ENCODE measurements at regions not wholly inside any gene's neighbourhood (a gene's known extent, or its start where the extent isn't known, plus 50 kb on each side); places are given as distances from the start of the nearest gene placed in this dataset.

DNA sequence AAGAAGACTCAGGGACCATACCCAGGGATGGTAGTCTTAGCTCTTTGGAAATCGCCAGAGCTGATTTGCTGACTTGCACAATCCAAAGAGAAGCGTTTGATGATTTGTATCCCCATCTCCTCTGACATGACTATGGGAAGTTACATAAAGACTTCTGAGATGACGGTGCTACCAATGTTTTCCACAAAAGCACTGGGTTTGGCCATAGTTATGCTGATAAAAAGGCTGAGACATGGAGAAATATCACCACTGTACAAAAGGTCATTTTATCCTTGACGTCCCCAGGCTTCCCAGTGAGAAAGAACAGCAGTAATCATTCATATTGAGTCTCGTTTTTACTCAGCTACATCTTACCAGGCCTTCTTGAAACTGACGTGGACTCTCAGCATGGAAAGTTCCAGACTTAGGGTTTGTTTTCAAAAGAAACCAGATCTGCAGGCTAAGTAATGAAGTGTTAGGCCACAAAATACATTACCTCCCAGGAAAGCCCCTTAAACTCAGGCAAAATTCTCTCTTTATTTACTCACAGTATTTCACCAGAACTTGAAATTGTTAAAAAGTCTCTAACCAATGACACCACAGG lies 370.3 kb upstream of the JARID2 start (continued):
- TF ChIP-seq, protein P1, sequence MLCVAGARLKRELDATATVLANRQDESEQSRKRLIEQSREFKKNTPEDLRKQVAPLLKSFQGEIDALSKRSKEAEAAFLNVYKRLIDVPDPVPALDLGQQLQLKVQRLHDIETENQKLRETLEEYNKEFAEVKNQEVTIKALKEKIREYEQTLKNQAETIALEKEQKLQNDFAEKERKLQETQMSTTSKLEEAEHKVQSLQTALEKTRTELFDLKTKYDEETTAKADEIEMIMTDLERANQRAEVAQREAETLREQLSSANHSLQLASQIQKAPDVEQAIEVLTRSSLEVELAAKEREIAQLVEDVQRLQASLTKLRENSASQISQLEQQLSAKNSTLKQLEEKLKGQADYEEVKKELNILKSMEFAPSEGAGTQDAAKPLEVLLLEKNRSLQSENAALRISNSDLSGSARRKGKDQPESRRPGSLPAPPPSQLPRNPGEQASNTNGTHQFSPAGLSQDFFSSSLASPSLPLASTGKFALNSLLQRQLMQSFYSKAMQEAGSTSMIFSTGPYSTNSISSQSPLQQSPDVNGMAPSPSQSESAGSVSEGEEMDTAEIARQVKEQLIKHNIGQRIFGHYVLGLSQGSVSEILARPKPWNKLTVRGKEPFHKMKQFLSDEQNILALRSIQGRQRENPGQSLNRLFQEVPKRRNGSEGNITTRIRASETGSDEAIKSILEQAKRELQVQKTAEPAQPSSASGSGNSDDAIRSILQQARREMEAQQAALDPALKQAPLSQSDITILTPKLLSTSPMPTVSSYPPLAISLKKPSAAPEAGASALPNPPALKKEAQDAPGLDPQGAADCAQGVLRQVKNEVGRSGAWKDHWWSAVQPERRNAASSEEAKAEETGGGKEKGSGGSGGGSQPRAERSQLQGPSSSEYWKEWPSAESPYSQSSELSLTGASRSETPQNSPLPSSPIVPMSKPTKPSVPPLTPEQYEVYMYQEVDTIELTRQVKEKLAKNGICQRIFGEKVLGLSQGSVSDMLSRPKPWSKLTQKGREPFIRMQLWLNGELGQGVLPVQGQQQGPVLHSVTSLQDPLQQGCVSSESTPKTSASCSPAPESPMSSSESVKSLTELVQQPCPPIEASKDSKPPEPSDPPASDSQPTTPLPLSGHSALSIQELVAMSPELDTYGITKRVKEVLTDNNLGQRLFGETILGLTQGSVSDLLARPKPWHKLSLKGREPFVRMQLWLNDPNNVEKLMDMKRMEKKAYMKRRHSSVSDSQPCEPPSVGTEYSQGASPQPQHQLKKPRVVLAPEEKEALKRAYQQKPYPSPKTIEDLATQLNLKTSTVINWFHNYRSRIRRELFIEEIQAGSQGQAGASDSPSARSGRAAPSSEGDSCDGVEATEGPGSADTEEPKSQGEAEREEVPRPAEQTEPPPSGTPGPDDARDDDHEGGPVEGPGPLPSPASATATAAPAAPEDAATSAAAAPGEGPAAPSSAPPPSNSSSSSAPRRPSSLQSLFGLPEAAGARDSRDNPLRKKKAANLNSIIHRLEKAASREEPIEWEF (IDR thresholded peaks at IDR 0.05; ENCODE audit: insufficient replicate concordance, low read depth, low read length) = peak; percentile 5
- TF ChIP-seq TCF12 (IDR thresholded peaks at IDR 0.05; ENCODE audit: low read depth, low read length) = peak; percentile 52; the same call in 1 of the 2 replicates
- no peak for TF ChIP-seq KDM1A (IDR thresholded peaks at IDR 0.05; ENCODE audit: borderline replicate concordance)
- TF ChIP-seq, protein P2, sequence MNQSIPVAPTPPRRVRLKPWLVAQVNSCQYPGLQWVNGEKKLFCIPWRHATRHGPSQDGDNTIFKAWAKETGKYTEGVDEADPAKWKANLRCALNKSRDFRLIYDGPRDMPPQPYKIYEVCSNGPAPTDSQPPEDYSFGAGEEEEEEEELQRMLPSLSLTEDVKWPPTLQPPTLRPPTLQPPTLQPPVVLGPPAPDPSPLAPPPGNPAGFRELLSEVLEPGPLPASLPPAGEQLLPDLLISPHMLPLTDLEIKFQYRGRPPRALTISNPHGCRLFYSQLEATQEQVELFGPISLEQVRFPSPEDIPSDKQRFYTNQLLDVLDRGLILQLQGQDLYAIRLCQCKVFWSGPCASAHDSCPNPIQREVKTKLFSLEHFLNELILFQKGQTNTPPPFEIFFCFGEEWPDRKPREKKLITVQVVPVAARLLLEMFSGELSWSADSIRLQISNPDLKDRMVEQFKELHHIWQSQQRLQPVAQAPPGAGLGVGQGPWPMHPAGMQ (IDR thresholded peaks at IDR 0.05; ENCODE audit: borderline replicate concordance) = no peak
- peak; percentile 77 for TF ChIP-seq NBN (IDR thresholded peaks at IDR 0.05)
- TF ChIP-seq CTCF (IDR thresholded peaks at IDR 0.05 in 2 of 3, conservative IDR thresholded peaks at IDR 0.05 in 1 of 3; ENCODE audit: control insufficient read depth in 2 of 3, extremely low read depth in 1 of 3, insufficient read depth in 1 of 3, low read depth in 3 of 3, low read length in 3 of 3) = no peak
- TF ChIP-seq PBX3 (IDR thresholded peaks at IDR 0.05; ENCODE audit: insufficient replicate concordance, low read depth, low read length) = peak; percentile 19
- no peak for TF ChIP-seq NFXL1 (IDR thresholded peaks at IDR 0.05; ENCODE audit: borderline replicate concordance)
- no peak for TF ChIP-seq NR2C2 (IDR thresholded peaks at IDR 0.05; ENCODE audit: borderline replicate concordance, control insufficient read depth, insufficient read length, low read depth)
- TF ChIP-seq SPI1 (IDR thresholded peaks at IDR 0.05; ENCODE audit: borderline replicate concordance, insufficient read depth, low read depth, low read length) = no peak
- no peak for TF ChIP-seq NKRF (conservative IDR thresholded peaks at IDR 0.05)
- peak; percentile 99 for TF ChIP-seq IKZF2 (IDR thresholded peaks at IDR 0.05)
- TF ChIP-seq ZZZ3 (IDR thresholded peaks at IDR 0.05; ENCODE audit: control insufficient read depth, insufficient read length, low read depth) = no peak
- TF ChIP-seq POLR2A (IDR thresholded peaks at IDR 0.05; ENCODE audit: low read depth, low read length) = no peak
- TF ChIP-seq JUNB (IDR thresholded peaks at IDR 0.05) = peak; percentile 100

All from GM12878 (cell line).